Fibroblast of pulmonary artery (primary cell): ENCODE measurements at regions not wholly inside any gene's neighbourhood (a gene's known extent, or its start where the extent isn't known, plus 50 kb on each side); places are given as distances from the start of the nearest gene placed in this dataset.

Experiments used
- DNase-seq: peaks from one replicate; pipeline ENCODE4 v3.0.0-alpha.2; 2010; ENCODE audit warnings: low read depth
- H3K4me3 ChIP-seq: replicated peaks from 2 replicates; pipeline ENCODE4 v1.5.1; 2011; ENCODE audit warnings: low read depth, mild to moderate bottlenecking, control low read depth, low read length, moderate library complexity
- TF ChIP-seq, protein P1 (sequence below): IDR thresholded peaks from 2 replicates; pipeline ENCODE4 v1.5.1; 2011; ENCODE audit warnings: mild to moderate bottlenecking, control low read depth, low read length, inconsistent platforms; ENCODE audit errors: missing control alignments

DNA sequence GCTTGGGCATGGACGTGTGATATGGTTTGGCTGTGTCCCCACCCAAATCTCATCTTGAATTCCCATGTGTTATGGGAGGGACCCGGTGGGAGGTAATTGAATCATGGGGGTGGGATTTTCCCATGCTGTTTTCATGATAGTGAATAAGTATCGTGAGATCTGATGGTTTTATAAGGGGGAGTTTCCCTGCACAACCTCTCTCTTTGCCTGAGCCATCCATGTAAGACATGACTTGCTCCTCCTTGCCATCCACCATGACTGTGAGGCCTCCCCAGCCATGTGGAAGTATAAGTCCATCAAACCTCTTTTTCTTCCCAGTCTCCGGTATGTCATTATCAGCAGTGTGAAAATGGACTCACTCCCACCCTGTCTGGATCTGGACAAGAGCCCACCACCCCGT is 393.4 kb downstream of the SEC14L1 start:
- no peak overlapping the region for H3K4me3 ChIP-seq
- no peak for DNase-seq
- TF ChIP-seq, protein P1, sequence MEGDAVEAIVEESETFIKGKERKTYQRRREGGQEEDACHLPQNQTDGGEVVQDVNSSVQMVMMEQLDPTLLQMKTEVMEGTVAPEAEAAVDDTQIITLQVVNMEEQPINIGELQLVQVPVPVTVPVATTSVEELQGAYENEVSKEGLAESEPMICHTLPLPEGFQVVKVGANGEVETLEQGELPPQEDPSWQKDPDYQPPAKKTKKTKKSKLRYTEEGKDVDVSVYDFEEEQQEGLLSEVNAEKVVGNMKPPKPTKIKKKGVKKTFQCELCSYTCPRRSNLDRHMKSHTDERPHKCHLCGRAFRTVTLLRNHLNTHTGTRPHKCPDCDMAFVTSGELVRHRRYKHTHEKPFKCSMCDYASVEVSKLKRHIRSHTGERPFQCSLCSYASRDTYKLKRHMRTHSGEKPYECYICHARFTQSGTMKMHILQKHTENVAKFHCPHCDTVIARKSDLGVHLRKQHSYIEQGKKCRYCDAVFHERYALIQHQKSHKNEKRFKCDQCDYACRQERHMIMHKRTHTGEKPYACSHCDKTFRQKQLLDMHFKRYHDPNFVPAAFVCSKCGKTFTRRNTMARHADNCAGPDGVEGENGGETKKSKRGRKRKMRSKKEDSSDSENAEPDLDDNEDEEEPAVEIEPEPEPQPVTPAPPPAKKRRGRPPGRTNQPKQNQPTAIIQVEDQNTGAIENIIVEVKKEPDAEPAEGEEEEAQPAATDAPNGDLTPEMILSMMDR = no peak

DNA sequence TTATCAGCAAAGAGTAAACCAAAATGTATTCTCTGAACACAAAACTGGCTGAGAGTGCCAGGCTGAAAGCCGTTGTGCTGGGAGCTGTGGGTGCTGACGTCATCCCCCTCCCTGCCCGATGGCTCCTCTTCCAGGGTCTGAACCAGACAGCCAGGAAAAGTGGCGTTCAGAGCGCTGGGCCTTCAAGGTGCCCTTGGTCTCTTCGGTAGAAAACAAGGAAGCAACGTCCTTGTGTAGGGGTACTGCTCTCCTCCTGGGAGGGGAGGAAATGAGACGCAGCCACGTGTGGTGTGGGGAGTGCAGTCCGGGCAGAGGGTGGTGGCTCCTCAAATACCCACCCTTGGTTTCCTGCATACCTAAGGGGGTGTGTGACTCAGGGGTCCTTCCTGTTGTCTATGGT is 394.7 kb downstream of the SEC14L1 start:
- DNase-seq = no peak
- TF ChIP-seq, protein P1 = no peak
- no peak overlapping the region for H3K4me3 ChIP-seq

DNA sequence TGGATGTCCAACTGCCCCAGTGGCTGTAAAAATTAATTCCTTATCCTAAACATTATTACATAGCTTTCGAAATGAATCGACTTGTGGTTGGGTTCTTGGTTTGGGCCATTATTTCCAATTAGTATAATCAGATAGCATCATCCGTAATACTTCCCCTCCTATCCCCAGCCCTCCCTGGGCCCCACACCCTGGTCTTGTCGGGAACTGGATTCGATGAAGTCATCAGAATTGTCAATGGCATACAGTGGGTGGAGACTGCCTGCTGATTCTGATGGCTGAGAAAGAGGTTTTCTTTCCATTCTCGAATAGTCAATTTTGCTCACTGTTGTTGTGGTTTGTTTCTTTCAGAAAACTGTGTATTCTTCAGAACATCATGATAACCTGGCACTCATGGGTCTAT is 395.1 kb downstream of the SEC14L1 start:
- TF ChIP-seq, protein P1 = no peak
- no peak for DNase-seq
- no peak overlapping the region for H3K4me3 ChIP-seq

DNA sequence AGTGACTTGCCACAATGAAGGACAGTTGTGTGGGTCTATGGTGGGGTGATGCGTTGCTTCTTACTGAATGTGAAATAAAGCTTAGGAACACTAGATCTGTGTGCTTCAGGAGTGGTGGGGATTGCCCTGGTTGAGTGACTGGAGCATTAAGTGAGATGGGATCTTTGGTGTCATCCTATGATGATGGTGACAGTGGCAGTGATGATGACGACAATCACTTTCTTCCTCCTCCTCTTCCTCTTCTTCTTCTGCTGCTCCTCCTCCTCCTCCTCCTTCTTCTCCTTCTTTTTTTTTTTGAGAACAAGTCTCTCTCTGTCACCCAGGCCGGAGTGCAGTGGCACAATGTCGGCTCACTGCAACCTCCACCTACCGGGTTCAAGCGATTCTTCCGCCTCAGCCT is 396.8 kb downstream of the SEC14L1 start:
- H3K4me3 ChIP-seq = no peak overlapping the region
- TF ChIP-seq, protein P1 = no peak
- no peak for DNase-seq

DNA sequence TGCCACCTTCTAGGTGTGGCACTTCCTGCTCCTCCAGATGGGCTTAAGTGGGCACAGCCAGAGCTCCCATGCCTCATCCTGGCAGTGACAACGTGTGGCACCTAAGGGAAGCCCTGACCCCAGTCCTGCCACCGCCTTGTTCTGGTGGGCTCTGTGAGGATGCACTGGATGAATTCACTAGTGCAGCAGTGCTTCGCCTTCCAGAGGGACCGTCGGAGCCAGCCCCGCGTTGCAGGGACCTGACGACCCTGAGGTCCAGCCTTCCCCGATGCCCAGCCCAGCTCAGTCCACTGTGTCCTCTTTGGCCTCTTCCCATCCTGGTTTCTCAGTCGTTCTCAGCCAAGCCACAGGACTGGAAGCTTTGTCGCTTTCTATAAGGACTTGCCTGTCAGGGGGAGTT is 399.8 kb downstream of the SEC14L1 start:
- TF ChIP-seq, protein P1 = no peak
- no peak for DNase-seq
- no peak overlapping the region for H3K4me3 ChIP-seq

DNA sequence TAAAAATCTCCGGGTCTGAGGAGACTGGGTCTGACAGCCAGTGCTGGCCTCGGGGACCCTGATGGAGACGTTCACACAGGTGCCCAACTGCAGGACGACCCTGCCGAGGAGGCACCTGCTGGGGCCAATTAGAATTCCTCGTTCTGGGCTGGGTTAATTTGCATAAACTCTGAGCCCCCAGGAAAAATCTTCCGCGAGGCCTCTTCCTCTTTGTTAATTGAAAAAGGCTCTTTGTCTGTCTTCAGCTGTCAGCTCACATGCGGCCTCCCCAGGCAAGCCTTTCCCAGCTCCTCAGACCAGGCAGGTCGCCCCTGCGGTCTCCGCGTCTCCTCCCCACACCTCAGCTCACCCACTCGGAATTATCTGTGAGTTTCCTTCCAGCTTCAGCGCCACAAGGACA is 400.2 kb downstream of the SEC14L1 start:
- no peak overlapping the region for H3K4me3 ChIP-seq
- TF ChIP-seq, protein P1 = no peak
- DNase-seq = no peak

DNA sequence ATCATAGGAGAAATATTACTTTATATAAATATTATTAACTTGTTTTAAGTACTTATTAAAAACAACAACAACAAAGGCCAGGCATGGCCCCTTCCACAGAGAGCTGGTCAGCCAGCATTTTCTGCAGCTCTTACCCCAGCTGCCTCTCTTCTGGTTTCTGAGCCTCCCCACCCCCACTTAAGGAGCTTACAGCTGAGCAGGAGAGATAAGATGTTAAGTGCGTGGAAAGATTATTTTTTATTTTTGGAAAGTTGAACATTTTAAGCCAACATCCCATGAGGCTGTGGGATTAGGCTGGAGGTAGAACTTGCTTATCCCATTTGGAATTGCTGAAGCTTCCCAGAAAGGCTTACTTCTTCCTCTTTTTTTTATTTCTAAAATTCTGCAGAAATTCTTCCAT is 401.2 kb downstream of the SEC14L1 start:
- TF ChIP-seq, protein P1 = no peak
- DNase-seq = no peak
- no peak overlapping the region for H3K4me3 ChIP-seq
